ENCODE measurements at regions not wholly inside any gene's neighbourhood (a gene's known extent, or its start where the extent isn't known, plus 50 kb on each side); places are given as distances from the start of the nearest gene placed in this dataset.

DNA sequence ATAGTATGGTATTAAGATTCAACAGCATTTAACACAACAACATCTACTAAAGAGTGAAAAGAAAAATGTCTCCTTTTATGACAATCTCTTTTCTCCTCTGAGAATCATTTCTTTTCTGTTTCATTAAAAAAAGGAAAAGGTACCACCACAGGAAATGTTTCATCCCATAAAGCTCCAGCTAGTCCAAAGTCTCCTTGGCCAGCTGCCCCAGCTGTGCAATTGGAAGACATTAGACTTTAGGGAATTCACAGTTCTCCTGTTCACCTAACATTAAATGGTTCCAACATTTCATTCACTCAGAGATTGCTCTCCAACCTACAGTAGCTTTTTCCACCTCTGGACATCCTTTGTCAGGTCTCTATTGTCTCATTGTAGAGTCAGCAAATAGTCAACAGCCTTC lies 78.7 kb upstream of the YPEL5 start:
- Histone ChIP-seq H3K27me3 (ENCODE audit: control insufficient read depth in 2 of 2, insufficient read depth in 2 of 2, low read length in 2 of 2) (no peaks in the 10 kb centered on the region), H3K9me1 (replicated peaks; ENCODE audit: control insufficient read depth, extremely low read depth, insufficient read depth, low read length) (no peaks in the 10 kb centered on the region), H4K20me1 (replicated peaks; ENCODE audit: control insufficient read depth, extremely low read depth, insufficient read depth, low read length) (no peaks in the 10 kb centered on the region), H3K4me2 (ENCODE audit: insufficient read depth, low read length) (no peak overlapping the region), H3K36me3 (ENCODE audit: control insufficient read depth in 2 of 2, extremely low read depth in 1 of 2, insufficient read depth in 2 of 2, low read length in 2 of 2) (no peaks in the 10 kb centered on the region), H3K4me1 (ENCODE audit: control insufficient read depth, extremely low read depth, insufficient read depth, low read length) (no peaks in the 10 kb centered on the region), H2AFZ (ENCODE audit: low read depth, low read length) (no peak overlapping the region), H3K27ac (ENCODE audit: insufficient read depth, low read depth, low read length) (no peak overlapping the region), H3K4me3 (replicated peaks in 1 of 3; ENCODE audit: insufficient read depth in 1 of 3, low read depth in 1 of 3, low read length in 3 of 3) (no peak overlapping the region), H3K79me2 (ENCODE audit: control insufficient read depth, insufficient read depth, low read length) (no peaks in the 10 kb centered on the region), H3K9me3 (replicated peaks; ENCODE audit: control insufficient read depth, insufficient read depth, low read length) (no peaks in the 10 kb centered on the region), H3K9ac (replicated peaks; ENCODE audit: extremely low read depth, insufficient read depth, low read length) (no peak overlapping the region)
- TF ChIP-seq POLR2A (IDR thresholded peaks at IDR 0.05; ENCODE audit: low read depth, low read length) (no peak), POLR2AphosphoS5 (IDR thresholded peaks at IDR 0.05; ENCODE audit: insufficient read depth, low read depth, low read length) (no peak), EZH2 (IDR thresholded peaks at IDR 0.05; ENCODE audit: borderline replicate concordance, low read depth, low read length, severe bottlenecking) (no peak), GATA2 (IDR thresholded peaks at IDR 0.05; ENCODE audit: insufficient read depth, insufficient read length, low read depth, low read length) (no peak), MYC (IDR thresholded peaks at IDR 0.05; ENCODE audit: low read depth, low read length) (no peak), JUN (IDR thresholded peaks at IDR 0.05; ENCODE audit: borderline replicate concordance, insufficient read depth, insufficient read length, low read depth) (no peak), MAX (IDR thresholded peaks at IDR 0.05; ENCODE audit: insufficient read depth, insufficient read length) (no peak)
- ChIA-PET CTCF (no interaction called here), POLR2A (no interaction called here)
- BruUV-seq (replicated peaks), result no TSS peak
- no peak for FAIRE-seq
- intact Hi-C loops (cut with micrococcal nuclease), result no loop called here
- no peak for DNase-seq (ENCODE audit: low read depth, low spot score)
- dilution Hi-C loops (cut with MboI; ENCODE audit: extremely low pct_ligation_motif_present, low sequenced_read_pairs), result no loop called here

- dilution Hi-C loops (cut with MboI; ENCODE audit: extremely low pct_ligation_motif_present, low sequenced_read_pairs) (no loop called here), intact Hi-C loops (cut with micrococcal nuclease) (loop anchor here (1.0 to 5.0 kb wide), 4 partner anchors 149 to 1250 kb away; no protein-coding TSS in a partner anchor)
- no peak overlapping the region for H3K9ac ChIP-seq (replicated peaks; ENCODE audit: extremely low read depth, insufficient read depth, low read length)
- no peaks in the 10 kb centered on the region for H3K4me1 ChIP-seq (ENCODE audit: control insufficient read depth, extremely low read depth, insufficient read depth, low read length)
- H3K36me3 ChIP-seq (ENCODE audit: control insufficient read depth in 2 of 2, extremely low read depth in 1 of 2, insufficient read depth in 2 of 2, low read length in 2 of 2), result no peaks in the 10 kb centered on the region
- no peak overlapping the region for H2AFZ ChIP-seq (ENCODE audit: low read depth, low read length)
- H3K27me3 ChIP-seq (ENCODE audit: control insufficient read depth in 2 of 2, insufficient read depth in 2 of 2, low read length in 2 of 2), result no peaks in the 10 kb centered on the region
- ChIA-PET CTCF (interaction anchor here (0.7 to 3.4 kb wide), 19 partner anchors 9 to 1478 kb away, joined by 3 to 44 read pairs (median 6); partner anchors contain the start of gene ALK), POLR2A (no interaction called here)
- H3K27ac ChIP-seq (ENCODE audit: insufficient read depth, low read depth, low read length), result no peak overlapping the region
- H3K9me3 ChIP-seq (replicated peaks; ENCODE audit: control insufficient read depth, insufficient read depth, low read length), result no peaks in the 10 kb centered on the region
- H3K9me1 ChIP-seq (replicated peaks; ENCODE audit: control insufficient read depth, extremely low read depth, insufficient read depth, low read length), result no peaks in the 10 kb centered on the region
- H3K4me2 ChIP-seq (ENCODE audit: insufficient read depth, low read length), result no peak overlapping the region
- no peaks in the 10 kb centered on the region for H4K20me1 ChIP-seq (replicated peaks; ENCODE audit: control insufficient read depth, extremely low read depth, insufficient read depth, low read length)
- BruUV-seq (replicated peaks), result no TSS peak
- DNase-seq (ENCODE audit: low read depth, low spot score), result peak; percentile 57
- TF ChIP-seq CTCF (IDR thresholded peaks at IDR 0.05; ENCODE audit: extremely low read depth in 1 of 2, insufficient read depth in 1 of 2, low read depth in 1 of 2, low read length in 2 of 2) (peak; percentile 50 to 75), MAX (IDR thresholded peaks at IDR 0.05; ENCODE audit: insufficient read depth, insufficient read length) (no peak), EZH2 (IDR thresholded peaks at IDR 0.05; ENCODE audit: borderline replicate concordance, low read depth, low read length, severe bottlenecking) (no peak), GATA2 (IDR thresholded peaks at IDR 0.05; ENCODE audit: insufficient read depth, insufficient read length, low read depth, low read length) (no peak)
- no peaks in the 10 kb centered on the region for H3K79me2 ChIP-seq (ENCODE audit: control insufficient read depth, insufficient read depth, low read length)
- peak; percentile 89 for FAIRE-seq
- H3K4me3 ChIP-seq (replicated peaks in 1 of 3; ENCODE audit: insufficient read depth in 1 of 3, low read depth in 1 of 3, low read length in 3 of 3), result no peak overlapping the region
These were observed 74.5 kb upstream of the YPEL5 start for GRCh38 chr2:30072250-30072842.

Data from endothelial cell of umbilical vein (primary cell).